ENCODE measurements at regions not wholly inside any gene's neighbourhood (a gene's known extent, or its start where the extent isn't known, plus 50 kb on each side); places are given as distances from the start of the nearest gene placed in this dataset.

DNA sequence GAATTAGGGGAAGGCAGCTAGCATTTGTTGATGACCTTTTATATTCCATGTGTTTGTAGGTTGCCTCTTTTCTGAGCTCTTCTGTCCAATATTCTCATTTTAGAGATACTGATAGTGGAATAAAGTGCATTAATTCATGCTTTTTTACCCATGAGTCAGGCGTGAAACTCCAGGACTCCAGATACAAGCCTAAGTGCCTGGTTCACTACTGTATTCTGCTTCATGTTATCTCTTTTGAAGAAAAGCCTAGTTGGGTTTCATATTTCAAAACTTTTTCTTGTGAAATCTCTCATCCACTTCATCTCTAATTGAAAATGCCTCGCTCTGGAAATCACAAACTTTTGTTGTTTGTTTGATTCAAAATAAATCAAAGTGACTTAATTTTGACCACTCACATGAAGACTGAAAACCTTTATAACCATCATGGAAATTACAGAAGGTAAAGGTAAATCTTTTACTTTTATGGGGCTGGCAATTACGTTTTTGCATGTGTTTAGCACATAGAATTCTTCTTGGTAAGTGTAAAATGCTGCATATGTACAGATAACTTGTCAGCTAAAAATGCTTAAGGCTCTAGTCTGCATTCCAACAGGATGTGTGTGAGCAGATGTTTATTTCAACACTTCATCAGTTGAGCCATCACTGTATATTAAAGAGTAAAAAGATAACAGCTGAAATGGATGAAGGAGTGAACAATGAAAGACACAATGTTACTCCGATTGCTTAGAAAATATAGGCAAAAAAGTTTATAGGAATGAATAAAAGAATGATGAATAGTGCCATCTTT, 961.8 kb upstream of the CELF2 start:
- TF ChIP-seq CTCF (IDR thresholded peaks at IDR 0.05) (no peak), POLR2A (IDR thresholded peaks at IDR 0.05; ENCODE audit: low read length) (no peak), BHLHE40 (IDR thresholded peaks at IDR 0.05; ENCODE audit: low read depth, low read length) (no peak), USF2 (IDR thresholded peaks at IDR 0.05) (no peak)
